ENCODE measurements at regions not wholly inside any gene's neighbourhood (a gene's known extent, or its start where the extent isn't known, plus 50 kb on each side); places are given as distances from the start of the nearest gene placed in this dataset.

DNA sequence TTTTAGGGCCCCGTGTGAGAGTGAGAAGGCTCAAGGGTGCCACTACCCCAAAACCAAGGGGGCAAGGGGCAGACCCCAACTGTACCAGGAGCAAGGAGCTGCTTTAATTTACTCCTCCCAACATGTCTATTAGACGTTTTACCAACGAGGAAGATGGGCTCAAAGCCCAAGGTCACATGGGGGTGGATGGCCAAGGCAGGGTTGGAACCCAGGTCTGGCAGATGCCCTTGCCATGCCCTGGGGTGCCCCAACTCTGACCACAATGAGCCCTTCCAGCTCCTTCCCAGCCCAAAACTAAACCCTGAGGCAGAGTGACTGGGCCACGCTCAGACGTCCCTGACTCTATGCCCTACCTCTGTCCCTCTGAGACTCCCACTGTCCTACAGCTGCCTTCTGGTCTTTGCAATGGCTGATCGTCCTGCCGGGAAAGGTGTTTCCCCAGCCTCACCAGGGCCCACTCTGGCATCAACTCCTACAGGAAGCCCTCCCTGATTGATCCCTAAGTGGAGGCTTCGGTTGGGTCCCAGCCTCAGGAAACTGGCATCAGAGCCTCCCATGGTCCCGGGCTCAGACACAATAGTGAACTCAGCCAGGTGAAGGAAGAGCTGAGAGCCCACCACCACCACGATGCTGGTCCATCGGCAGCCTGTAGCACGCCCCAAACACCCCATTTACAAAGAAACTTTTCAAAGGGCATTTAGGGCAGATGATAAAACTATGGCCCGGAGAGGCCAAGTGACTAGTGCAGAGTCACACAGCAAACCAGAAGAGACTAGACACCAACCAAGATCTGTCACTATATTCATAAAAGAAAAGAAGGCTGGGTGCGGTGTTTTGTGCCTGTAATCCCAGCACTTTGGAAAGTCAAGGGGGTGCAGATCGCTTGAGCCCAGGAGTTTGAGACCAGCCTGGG is 60.2 kb upstream of the MYL10 start:
- Histone ChIP-seq H3K9ac (ENCODE audit: low read depth, low read length, poor library complexity) (no peak overlapping the region), H3K36me3 (replicated peaks in 1 of 2; ENCODE audit: control insufficient read depth in 2 of 2, insufficient read depth in 2 of 2, low read length in 2 of 2) (no peaks in the 10 kb centered on the region), H3K9me3 (replicated peaks in 1 of 2; ENCODE audit: control insufficient read depth in 2 of 2, insufficient read depth in 1 of 2, low read depth in 1 of 2, low read length in 2 of 2) (no peaks in the 10 kb centered on the region), H4K91ac (ENCODE audit: low read depth, low read length, poor library complexity) (no peak overlapping the region), H3K4ac (ENCODE audit: low read length) (no peak overlapping the region), H3K23ac (ENCODE audit: low read depth, low read length, poor library complexity) (peak overlapping the region; percentile 81), H2BK15ac (ENCODE audit: low read length) (peak overlapping the region; percentile 84), H2BK120ac (ENCODE audit: low read depth, low read length) (no peak overlapping the region), H3K14ac (ENCODE audit: low read length) (peak overlapping the region; percentile 42), H3K27me3 (ENCODE audit: control insufficient read depth in 3 of 3, insufficient read depth in 3 of 3, low read depth in 1 of 3, low read length in 3 of 3) (peaks cover 0 to 24% (median 12%) of the 10 kb centered on the region in 3 experiments), H3K4me1 (ENCODE audit: control insufficient read depth in 2 of 2, insufficient read depth in 1 of 2, low read depth in 1 of 2, low read length in 2 of 2) (peaks cover 5 to 8% of the 10 kb centered on the region in 2 donors), H3K27ac (replicated peaks; ENCODE audit: low read length) (no peak overlapping the region), H2AK5ac (ENCODE audit: low read depth, low read length) (peak overlapping the region; percentile 82), H2BK5ac (ENCODE audit: low read length) (no peak overlapping the region), H2AFZ (ENCODE audit: low read length) (peak overlapping the region; percentile 85), H3K18ac (ENCODE audit: low read length) (peak overlapping the region; percentile 11), H3K4me3 (ENCODE audit: low read length in 2 of 2) (no peak overlapping the region), H2BK12ac (ENCODE audit: low read length) (no peak overlapping the region), H4K8ac (ENCODE audit: low read depth, low read length) (no peak overlapping the region), H3K4me2 (ENCODE audit: insufficient read depth, low read length, poor library complexity, severe bottlenecking) (no peak overlapping the region), H3K79me1 (ENCODE audit: low read depth, low read length) (no peaks in the 10 kb centered on the region)
- DNase-seq (ENCODE audit: low spot score): no peak
- no CpG with 5 or more reads among the region's 15 CpGs for WGBS, 2 donors (ENCODE audit: extremely low coverage in 2 of 2, insufficient read length in 2 of 2, insufficient replicate concordance in 1 of 2)

DNA sequence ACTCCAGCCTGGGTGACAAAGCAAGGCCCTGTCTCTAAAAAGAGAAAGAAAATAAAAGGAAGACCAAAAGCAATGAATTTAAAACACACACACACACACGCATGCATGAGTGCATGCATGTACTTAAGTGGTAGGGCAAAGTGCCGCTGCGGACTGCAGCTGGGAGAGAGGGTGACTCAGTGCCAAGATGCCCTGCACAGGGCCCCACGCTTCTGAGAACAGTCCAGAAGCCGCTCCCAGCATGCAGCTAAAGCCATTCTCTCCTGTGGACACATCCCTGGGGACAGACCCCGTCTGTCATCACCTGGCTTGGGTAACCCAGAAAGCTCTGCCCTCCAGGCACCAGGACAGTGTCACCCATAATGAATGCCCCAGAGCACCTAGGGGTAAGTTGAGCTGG is 61.0 kb upstream of the MYL10 start:
- no peak overlapping the region for H2AFZ ChIP-seq (ENCODE audit: low read length)
- no peak overlapping the region for H3K4me3 ChIP-seq (ENCODE audit: low read length in 2 of 2)
- no CpG with 5 or more reads among the region's 6 CpGs for WGBS, 2 donors (ENCODE audit: extremely low coverage in 2 of 2, insufficient read length in 2 of 2, insufficient replicate concordance in 1 of 2)
- peaks cover 0 to 21% (median 12%) of the 10 kb centered on the region in 3 experiments for H3K27me3 ChIP-seq (ENCODE audit: control insufficient read depth in 3 of 3, insufficient read depth in 3 of 3, low read depth in 1 of 3, low read length in 3 of 3)
- no peaks in the 10 kb centered on the region for H3K9me3 ChIP-seq (replicated peaks in 1 of 2; ENCODE audit: control insufficient read depth in 2 of 2, insufficient read depth in 1 of 2, low read depth in 1 of 2, low read length in 2 of 2)
- H3K4ac ChIP-seq (ENCODE audit: low read length): no peak overlapping the region
- H4K8ac ChIP-seq (ENCODE audit: low read depth, low read length): no peak overlapping the region
- peak overlapping the region; percentile 88 for H3K18ac ChIP-seq (ENCODE audit: low read length)
- H2BK5ac ChIP-seq (ENCODE audit: low read length): no peak overlapping the region
- no peak overlapping the region for H3K27ac ChIP-seq (replicated peaks; ENCODE audit: low read length)
- no peaks in the 10 kb centered on the region for H3K79me1 ChIP-seq (ENCODE audit: low read depth, low read length)
- H3K4me2 ChIP-seq (ENCODE audit: insufficient read depth, low read length, poor library complexity, severe bottlenecking): no peak overlapping the region
- H3K9ac ChIP-seq (ENCODE audit: low read depth, low read length, poor library complexity): no peak overlapping the region
- H3K14ac ChIP-seq (ENCODE audit: low read length): peak overlapping the region; percentile 31
- H3K36me3 ChIP-seq (replicated peaks in 1 of 2; ENCODE audit: control insufficient read depth in 2 of 2, insufficient read depth in 2 of 2, low read length in 2 of 2): no peaks in the 10 kb centered on the region
- no peak overlapping the region for H2BK15ac ChIP-seq (ENCODE audit: low read length)
- H2AK5ac ChIP-seq (ENCODE audit: low read depth, low read length): peak overlapping the region; percentile 87
- H3K23ac ChIP-seq (ENCODE audit: low read depth, low read length, poor library complexity): no peak overlapping the region
- H4K91ac ChIP-seq (ENCODE audit: low read depth, low read length, poor library complexity): no peak overlapping the region
- H2BK120ac ChIP-seq (ENCODE audit: low read depth, low read length): peak overlapping the region; percentile 22
- peaks cover 5 to 8% of the 10 kb centered on the region in 2 donors for H3K4me1 ChIP-seq (ENCODE audit: control insufficient read depth in 2 of 2, insufficient read depth in 1 of 2, low read depth in 1 of 2, low read length in 2 of 2)
- no peak for DNase-seq (ENCODE audit: low spot score)
- no peak overlapping the region for H2BK12ac ChIP-seq (ENCODE audit: low read length)

DNA sequence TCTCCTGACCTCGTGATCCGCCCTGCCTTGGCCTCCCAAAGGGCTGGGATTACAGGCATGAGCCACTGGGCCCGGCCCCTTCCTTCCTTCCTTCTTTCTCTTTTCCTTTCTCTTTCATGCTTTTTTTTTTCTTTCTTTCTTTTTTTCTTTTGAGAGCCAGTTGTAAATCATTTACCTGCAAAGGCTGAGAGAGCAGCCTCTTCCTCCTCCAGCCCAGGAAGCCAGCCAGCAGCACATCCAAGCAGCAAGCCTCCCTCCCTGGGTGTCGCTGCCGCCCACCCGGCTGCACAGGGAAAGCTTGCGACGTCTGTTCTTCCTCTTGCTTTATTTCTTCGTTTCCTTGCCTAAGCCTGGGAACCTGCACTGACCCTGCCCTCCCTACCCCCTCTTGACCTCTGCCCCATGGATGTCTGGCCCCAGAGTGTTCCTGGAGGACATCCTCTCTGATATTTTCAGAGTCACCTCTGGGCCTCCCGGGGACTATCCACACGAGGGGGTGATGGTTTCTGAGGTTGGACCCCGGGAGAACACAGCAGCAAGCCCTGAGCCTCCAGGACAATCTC is 62.8 kb upstream of the MYL10 start:
- no peaks in the 10 kb centered on the region for H3K79me1 ChIP-seq (ENCODE audit: low read depth, low read length)
- no peak overlapping the region for H4K8ac ChIP-seq (ENCODE audit: low read depth, low read length)
- peak overlapping the region; percentile 50 for H3K27ac ChIP-seq (replicated peaks; ENCODE audit: low read length)
- H3K4me3 ChIP-seq (ENCODE audit: low read length in 2 of 2): no peak overlapping the region
- peak; percentile 12 for DNase-seq (ENCODE audit: low spot score)
- H2AFZ ChIP-seq (ENCODE audit: low read length): peak overlapping the region; percentile 24
- H2BK120ac ChIP-seq (ENCODE audit: low read depth, low read length): peak overlapping the region; percentile 61
- H3K23ac ChIP-seq (ENCODE audit: low read depth, low read length, poor library complexity): no peak overlapping the region
- no peak overlapping the region for H2BK12ac ChIP-seq (ENCODE audit: low read length)
- H3K9me3 ChIP-seq (replicated peaks in 1 of 2; ENCODE audit: control insufficient read depth in 2 of 2, insufficient read depth in 1 of 2, low read depth in 1 of 2, low read length in 2 of 2): no peaks in the 10 kb centered on the region
- no peaks in the 10 kb centered on the region for H3K36me3 ChIP-seq (replicated peaks in 1 of 2; ENCODE audit: control insufficient read depth in 2 of 2, insufficient read depth in 2 of 2, low read length in 2 of 2)
- peaks cover 5 to 8% of the 10 kb centered on the region in 2 donors for H3K4me1 ChIP-seq (ENCODE audit: control insufficient read depth in 2 of 2, insufficient read depth in 1 of 2, low read depth in 1 of 2, low read length in 2 of 2)
- H3K18ac ChIP-seq (ENCODE audit: low read length): peak overlapping the region; percentile 33
- peaks cover 0 to 21% (median 10%) of the 10 kb centered on the region in 3 experiments for H3K27me3 ChIP-seq (ENCODE audit: control insufficient read depth in 3 of 3, insufficient read depth in 3 of 3, low read depth in 1 of 3, low read length in 3 of 3)
- H2BK5ac ChIP-seq (ENCODE audit: low read length): no peak overlapping the region
- peak overlapping the region; percentile 38 for H3K4me2 ChIP-seq (ENCODE audit: insufficient read depth, low read length, poor library complexity, severe bottlenecking)
- no peak overlapping the region for H3K9ac ChIP-seq (ENCODE audit: low read depth, low read length, poor library complexity)
- H2BK15ac ChIP-seq (ENCODE audit: low read length): peak overlapping the region; percentile 72
- H3K14ac ChIP-seq (ENCODE audit: low read length): no peak overlapping the region
- no CpG with 5 or more reads among the region's 12 CpGs for WGBS, 2 donors (ENCODE audit: extremely low coverage in 2 of 2, insufficient read length in 2 of 2, insufficient replicate concordance in 1 of 2)
- no peak overlapping the region for H3K4ac ChIP-seq (ENCODE audit: low read length)
- peak overlapping the region; percentile 42 for H2AK5ac ChIP-seq (ENCODE audit: low read depth, low read length)
- H4K91ac ChIP-seq (ENCODE audit: low read depth, low read length, poor library complexity): no peak overlapping the region

DNA sequence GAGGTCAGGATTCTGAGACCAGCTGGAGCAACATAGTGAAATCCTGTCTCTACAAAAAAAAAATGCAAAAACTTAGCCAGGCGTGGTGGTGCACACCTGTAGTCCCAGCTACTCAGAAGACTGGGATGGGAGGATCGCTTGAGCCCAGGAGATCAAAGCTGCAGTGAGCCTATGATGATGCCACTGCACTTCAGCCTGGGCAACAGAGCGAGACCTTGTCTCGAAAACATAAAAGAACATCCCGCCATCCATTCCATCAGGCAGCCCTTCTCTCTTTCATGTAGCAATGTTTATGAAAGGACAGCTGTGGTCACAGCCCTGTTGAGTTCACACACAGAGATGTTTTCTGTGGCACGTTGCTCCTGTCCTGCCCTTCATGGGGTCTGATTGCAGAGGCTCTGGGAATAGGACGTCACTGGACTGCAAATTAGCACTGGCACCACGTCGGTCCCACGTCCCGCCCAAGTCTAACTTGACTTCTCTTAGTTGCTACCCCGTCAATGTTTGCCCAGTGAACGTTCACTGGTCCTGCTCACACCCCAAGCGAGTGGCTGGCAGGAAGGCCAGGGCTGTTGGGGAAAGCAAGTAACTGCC is 64.5 kb upstream of the MYL10 start:
- no peak overlapping the region for H3K4me3 ChIP-seq (ENCODE audit: low read length in 2 of 2)
- DNase-seq (ENCODE audit: low spot score): no peak
- H3K18ac ChIP-seq (ENCODE audit: low read length): peak overlapping the region; percentile 48
- peaks cover 3 to 5% of the 10 kb centered on the region in 2 donors for H3K4me1 ChIP-seq (ENCODE audit: control insufficient read depth in 2 of 2, insufficient read depth in 1 of 2, low read depth in 1 of 2, low read length in 2 of 2)
- no peak overlapping the region for H2BK12ac ChIP-seq (ENCODE audit: low read length)
- no peak overlapping the region for H3K4me2 ChIP-seq (ENCODE audit: insufficient read depth, low read length, poor library complexity, severe bottlenecking)
- H2BK5ac ChIP-seq (ENCODE audit: low read length): peak overlapping the region; percentile 39
- no peak overlapping the region for H2AFZ ChIP-seq (ENCODE audit: low read length)
- no peak overlapping the region for H4K91ac ChIP-seq (ENCODE audit: low read depth, low read length, poor library complexity)
- H3K23ac ChIP-seq (ENCODE audit: low read depth, low read length, poor library complexity): no peak overlapping the region
- H2BK15ac ChIP-seq (ENCODE audit: low read length): peak overlapping the region; percentile 33
- peak overlapping the region; percentile 60 for H3K9ac ChIP-seq (ENCODE audit: low read depth, low read length, poor library complexity)
- H4K8ac ChIP-seq (ENCODE audit: low read depth, low read length): no peak overlapping the region
- H3K9me3 ChIP-seq (replicated peaks in 1 of 2; ENCODE audit: control insufficient read depth in 2 of 2, insufficient read depth in 1 of 2, low read depth in 1 of 2, low read length in 2 of 2): no peaks in the 10 kb centered on the region
- no peaks in the 10 kb centered on the region for H3K79me1 ChIP-seq (ENCODE audit: low read depth, low read length)
- H2AK5ac ChIP-seq (ENCODE audit: low read depth, low read length): no peak overlapping the region
- no peak overlapping the region for H3K27ac ChIP-seq (replicated peaks; ENCODE audit: low read length)
- no peak overlapping the region for H3K14ac ChIP-seq (ENCODE audit: low read length)
- no CpG with 5 or more reads among the region's 14 CpGs for WGBS, 2 donors (ENCODE audit: extremely low coverage in 2 of 2, insufficient read length in 2 of 2, insufficient replicate concordance in 1 of 2)
- peaks cover 0 to 17% (median 2%) of the 10 kb centered on the region in 3 experiments for H3K27me3 ChIP-seq (ENCODE audit: control insufficient read depth in 3 of 3, insufficient read depth in 3 of 3, low read depth in 1 of 3, low read length in 3 of 3)
- no peak overlapping the region for H3K4ac ChIP-seq (ENCODE audit: low read length)
- H3K36me3 ChIP-seq (replicated peaks in 1 of 2; ENCODE audit: control insufficient read depth in 2 of 2, insufficient read depth in 2 of 2, low read length in 2 of 2): no peaks in the 10 kb centered on the region
- no peak overlapping the region for H2BK120ac ChIP-seq (ENCODE audit: low read depth, low read length)

All from neuronal stem cell (in vitro differentiated cells).